GM19193 (cell line): ENCODE measurements at regions not wholly inside any gene's neighbourhood (a gene's known extent, or its start where the extent isn't known, plus 50 kb on each side); places are given as distances from the start of the nearest gene placed in this dataset.

Experiments used
- POLR2A ChIP-seq: IDR thresholded peaks from 4 replicates; pipeline ENCODE4 v1.6.1; 2011; ENCODE audit not compliant: insufficient read depth, insufficient read length; ENCODE audit errors: extremely low read depth

DNA sequence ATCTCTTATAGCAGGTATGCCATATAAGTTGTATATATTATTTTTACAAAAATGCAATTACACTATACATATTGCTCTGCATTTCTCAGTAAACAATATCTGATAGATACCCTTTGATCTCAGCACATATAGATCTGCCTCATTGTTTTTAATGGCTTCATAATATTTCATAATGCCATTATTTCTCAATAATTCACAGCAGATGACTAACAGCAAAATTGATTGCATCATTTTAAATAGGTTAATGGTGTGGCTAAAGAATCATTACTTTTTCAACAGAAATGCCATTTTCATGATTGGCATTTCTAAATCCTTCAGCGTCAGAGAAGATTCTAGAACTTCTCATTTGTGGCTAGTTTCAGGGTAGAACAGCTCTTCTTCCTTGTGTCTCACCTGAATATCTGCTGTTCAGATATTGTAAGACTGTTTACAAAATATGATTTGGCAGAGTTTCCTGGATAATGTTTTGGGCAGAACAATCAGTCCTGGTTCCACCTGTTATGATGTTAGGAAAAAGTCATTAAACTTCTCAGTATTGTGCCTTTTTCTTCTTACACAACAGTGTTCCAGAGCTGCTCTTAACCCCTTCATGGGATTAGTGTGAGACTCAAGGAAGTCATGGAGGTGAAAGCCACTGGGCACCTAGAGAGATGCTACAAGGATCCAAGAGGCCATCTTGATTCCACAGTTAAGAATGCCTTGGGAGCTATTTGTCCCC, 397.6 kb upstream of the THBS1 start:
- no peak for TF ChIP-seq POLR2A

DNA sequence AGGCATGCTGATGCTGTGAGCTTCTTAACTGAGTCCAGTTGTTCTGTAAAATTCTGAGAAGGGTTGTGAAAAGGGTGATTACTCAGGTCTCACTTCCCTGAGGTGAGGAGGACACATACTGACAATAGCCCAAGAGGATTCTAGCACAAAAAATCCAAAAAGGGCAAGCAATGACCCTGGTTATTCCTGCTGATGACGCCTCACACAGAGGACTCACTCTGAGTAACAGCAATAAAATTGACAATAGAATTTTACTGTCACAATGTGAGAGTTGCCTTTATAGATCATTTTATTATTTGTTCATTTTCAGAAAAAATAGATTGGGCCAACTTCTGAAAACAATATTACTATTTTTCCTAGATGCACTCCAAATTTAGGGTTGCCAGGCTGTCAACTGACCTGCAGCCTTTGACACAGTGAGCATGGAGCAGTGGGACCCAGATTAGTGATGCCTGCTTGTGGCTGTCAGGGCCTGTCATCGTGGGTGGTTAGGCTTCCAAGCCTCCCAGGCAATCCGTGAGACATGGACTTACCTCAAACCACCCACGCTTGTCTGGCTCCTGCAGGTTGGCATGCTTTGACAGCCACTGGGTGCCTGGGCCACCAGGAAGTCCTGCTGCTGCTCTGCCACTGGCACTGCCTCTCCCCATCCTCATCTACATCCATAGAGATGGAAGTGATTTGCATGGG, 396.0 kb upstream of the THBS1 start:
- TF ChIP-seq POLR2A: no peak

DNA sequence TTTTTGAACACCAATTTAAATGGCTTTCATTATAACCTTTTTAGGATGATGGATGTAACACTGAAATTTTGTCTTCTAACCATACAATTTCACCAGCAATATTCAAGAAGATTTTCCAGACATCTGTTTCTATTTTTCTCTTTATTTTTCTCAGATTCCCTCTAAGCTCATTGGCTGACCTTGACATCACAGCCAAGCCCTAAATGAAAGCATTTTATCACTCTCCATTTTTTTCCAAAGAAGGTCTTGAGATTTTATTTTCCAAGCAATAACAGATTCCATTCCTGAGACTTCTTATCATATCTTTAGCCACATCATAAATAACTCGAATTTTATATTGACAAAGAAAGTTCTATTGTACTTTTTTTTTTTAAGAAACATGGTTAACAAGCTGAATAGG, 392.6 kb upstream of the THBS1 start:
- no peak for TF ChIP-seq POLR2A

DNA sequence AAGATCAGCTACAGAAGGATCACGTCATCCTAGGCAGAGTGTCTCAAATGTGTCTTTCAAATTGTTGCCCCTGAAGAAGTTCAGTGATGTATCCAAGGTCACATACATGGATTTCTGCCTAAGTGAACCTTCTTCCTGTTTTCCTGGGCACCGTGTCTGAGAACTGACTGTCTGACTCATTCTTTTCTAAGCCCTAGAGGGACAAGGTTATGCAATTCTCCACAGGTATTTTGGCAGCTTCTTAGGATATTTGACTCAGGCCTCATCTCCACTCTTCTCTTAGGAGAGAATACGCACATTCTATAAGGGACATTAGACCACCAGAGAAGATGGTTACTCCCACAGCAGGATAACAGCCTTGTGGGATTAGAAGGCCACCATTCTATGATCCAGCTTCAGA, 391.9 kb upstream of the THBS1 start:
- no peak for TF ChIP-seq POLR2A

DNA sequence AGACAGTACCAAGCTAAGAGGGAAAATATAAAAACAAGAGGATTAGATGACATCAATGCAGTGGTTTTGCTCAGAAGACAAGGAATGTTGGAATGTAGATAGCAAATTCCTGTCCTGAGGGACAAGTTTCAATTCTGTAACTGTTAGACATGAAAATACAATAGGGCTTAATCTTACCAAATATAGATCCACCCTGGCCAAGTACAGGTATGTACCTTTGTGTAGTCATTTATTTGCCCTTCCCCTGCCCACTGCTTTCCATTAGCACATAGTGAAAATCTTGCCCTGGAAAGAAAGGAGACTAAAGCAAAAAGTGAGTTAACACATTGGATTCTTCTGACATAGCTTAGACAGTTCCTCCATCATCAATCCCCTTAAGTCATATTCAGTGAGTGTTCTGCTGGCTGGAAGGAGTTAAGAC, 389.0 kb upstream of the THBS1 start:
- TF ChIP-seq POLR2A: no peak

DNA sequence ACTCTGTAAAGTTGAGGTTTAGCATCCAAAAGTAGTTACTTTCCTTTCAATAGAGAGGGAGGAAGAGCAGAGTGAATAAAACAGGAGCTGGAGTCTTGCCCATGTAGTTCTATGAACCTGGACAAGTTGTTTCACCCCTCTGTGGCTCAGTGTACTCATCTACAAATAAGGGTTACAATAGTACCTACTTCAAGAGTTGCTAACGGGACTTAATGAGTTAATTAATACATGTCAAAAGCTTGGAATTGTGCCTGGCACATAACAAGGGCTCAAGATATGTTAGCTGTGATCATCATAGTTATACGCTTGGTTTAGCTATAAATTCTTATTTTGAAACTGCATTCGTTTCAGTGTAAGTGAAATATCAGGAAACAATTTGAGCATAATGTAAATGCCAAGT, 388.5 kb upstream of the THBS1 start:
- no peak for TF ChIP-seq POLR2A

DNA sequence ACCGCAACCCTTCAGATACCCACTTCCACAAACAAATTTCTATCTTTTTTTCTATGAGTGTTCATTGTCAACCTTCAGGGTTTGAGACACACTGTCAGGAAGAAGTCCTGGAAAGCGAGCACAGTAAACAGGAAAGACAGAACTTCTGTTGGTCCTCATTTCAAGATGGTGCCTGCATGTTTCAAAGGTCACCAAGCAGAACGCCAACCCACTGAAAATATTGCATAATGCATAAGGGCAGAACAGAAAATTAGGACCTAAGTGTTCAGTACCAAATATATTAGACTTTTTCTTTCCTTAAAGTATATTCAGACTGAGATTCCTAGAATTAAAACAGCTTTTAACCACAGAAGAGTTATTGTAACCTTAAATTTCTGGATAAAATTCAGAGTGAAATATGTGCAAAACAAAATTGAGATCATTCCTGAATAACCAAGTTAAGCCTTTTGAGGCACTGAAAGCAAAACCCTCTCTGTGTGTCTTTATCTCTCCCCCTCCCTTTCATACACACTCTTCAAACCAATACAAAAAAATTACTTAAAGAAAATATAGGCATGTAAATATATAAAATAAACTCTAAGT, 387.8 kb upstream of the THBS1 start:
- TF ChIP-seq POLR2A: no peak

DNA sequence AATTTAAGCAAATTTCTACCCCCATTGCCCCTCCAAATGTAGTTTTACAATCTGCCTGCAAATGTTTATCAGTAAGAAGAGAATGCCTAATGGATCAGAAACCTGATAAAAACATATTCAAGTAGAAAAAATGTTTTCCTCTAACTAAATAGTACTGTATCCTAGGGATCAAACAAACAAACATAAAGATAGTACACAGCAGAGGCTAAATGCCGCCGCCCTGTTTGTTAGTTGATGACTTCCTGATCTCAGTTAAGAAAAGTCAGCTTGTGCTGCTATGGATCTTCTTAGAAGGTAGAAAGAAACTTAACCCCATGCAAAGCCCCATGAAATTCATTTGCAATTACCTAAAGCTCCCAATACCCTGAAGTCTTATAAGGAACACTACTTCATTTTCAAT, 387.3 kb upstream of the THBS1 start:
- no peak for TF ChIP-seq POLR2A

DNA sequence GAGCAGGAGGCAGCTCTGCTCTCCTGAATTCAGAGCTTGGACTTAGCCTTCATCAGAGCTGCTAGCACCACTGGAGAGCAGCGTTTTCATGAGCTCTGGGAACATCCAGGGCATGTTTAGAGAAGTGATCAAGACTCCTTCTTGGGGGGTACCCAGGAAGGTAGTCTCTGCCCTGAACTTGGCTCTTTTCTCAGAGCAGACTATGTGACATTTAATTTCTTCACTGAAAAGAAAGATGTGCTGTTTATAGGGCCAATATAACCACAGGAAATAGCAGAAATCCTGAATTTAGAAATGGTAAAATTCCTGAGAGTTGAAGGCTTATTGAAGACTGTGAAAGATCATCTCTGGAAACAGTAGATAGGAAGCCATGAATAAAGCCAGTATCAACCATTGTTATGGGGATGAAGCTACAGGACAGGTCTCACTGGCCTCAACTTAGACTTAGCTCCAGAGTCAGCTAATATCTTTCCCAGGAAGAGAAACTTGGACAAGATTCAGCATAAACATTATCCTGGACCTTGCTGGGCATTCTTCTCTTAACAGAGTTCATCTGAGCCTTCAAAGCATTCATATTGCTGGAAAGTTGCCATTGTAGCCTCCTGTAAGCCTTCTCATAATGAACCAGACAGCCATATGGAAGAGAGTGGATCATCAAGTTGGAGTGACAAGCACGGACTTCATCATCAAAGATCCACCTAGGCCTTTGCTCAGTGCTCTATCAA, 386.6 kb upstream of the THBS1 start:
- no peak for TF ChIP-seq POLR2A

DNA sequence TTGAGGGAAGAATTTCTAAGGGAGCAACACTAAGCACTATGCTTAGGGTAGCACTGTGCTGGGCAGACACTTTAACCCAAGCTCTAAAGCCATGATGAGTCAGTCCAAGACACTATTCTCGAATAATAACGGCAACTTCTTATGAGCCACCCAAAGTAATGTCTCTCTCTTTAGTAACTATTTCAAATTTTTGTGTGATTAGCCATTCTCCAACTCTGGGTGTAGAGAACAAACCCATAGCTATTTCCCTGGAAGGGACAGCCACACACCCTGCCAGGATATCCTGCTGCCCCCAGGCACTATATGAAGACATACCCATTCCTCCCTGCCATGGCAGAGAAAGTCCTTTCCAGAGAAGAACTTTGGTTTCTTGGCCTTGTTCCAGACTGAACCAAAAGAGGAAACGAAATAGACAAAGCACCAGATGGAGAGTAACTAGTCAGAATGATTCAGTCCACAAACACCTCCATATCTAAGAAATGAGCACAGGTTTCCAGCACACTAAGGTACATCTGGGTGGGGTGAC, 384.9 kb upstream of the THBS1 start:
- no peak for TF ChIP-seq POLR2A

DNA sequence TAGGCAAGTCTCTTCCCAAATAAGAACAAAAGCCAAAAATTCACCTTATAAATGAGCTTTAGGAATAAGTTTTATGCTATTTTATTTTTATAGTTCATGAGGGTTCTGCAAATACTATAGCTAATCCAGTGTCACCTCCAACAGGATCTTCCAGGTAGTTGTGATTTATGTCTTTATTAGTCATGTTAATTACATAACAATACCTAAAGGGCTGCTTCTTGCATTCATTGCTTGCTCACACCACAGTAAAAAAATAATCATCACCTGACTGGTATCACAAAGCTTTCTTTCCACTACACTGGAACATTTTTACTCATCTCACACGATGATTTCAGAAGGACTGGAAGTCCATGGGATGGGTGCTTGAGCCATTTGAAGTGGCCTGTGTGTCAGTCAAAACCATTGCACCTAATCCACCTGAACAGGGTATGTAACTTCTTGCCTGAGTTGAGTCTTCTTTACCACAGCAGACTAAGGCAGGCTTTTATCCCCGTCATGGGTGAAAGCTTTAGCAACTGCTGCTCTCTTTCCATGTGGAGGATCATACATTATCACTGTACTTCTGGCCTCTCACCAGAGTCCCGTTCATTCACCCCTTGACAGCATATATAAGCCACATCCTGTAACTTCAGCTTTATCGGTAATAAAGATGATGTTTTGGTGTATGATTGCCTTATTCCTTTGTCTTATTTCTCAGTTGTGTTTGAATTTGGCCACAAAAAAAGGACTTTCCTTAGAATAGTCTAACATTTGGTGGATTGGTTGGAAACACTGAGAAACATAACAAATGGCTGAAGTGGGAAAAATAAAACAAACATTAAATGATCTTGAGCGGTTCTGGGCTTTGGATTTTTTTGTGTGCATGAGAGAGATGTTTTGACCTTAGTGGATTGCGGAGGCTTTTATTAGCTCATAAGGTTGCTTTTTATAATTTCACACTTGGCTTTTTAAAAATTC, 382.6 kb upstream of the THBS1 start:
- TF ChIP-seq POLR2A: no peak

DNA sequence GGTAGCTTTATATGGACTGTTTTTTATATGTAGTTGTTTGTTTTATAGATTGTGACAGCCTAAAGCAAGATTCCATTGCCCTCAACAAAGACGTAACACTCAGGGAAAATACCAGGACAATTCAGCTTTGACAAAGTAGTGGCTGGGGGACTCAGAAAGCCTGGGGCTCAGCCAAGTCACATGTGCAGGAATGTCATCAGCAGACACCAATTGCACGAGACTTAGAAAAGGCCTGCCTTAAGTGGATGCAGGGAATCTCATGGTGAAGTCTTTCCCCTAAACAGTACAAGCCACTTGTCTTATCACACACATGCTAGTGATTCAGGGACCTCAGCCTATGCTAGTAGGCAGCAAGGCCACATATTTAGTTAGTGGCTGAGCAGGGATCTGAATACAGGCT, 381.8 kb upstream of the THBS1 start:
- TF ChIP-seq POLR2A: no peak

DNA sequence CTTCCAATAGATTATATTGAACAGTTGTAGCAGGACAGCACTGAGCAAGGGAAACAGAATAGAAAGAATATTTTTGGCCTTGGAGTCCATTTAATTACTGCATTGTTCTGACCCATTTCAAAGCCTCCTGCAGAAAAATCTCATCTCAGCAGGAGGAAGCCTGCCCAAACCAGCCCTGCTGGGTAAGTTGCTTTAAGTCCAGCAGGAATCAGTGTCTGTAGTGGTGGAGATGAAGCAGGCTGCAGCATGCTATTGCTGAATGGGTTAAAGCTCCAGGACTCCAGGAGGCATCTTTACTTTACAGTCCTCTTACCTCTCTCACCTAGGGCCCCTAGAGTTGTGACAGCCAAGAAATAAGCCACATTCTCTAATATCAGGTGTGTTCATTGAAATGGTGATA, 380.3 kb upstream of the THBS1 start:
- TF ChIP-seq POLR2A: no peak

DNA sequence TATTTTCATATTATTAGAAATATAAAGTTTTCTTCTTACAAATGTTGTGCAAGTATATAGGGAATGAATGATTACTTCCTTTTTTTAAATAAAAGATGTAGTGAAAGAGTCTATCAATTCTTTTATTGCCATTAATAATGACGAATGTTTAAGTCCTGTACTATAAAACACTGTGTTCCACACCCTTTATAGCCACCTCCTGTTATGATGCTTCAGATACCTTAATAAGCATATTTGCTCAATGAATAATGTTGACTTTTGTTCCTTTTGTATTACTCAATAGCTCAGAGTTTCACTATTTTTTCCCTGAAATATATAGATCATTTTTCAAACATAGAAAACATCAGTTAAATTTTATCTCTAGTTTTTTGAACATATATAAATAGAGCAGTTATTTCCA, 378.2 kb upstream of the THBS1 start:
- no peak for TF ChIP-seq POLR2A

DNA sequence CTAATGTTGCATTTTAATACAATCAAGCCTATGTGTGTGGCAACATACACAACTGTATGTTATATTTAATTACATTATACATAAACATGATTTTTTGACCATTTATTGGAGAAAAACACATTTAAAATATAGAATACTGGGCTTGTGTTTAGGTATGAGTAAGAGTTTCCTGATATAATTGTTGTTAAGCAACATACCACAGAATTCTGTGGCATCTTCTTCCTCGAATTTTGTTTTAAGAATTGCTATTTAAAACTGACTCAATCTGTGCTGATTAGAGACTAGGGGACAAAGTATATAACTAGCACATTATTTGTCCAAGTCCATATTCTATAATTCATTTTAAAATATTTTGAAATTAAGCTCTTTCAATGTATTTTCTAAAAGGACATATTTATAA, 376.8 kb upstream of the THBS1 start:
- no peak for TF ChIP-seq POLR2A

DNA sequence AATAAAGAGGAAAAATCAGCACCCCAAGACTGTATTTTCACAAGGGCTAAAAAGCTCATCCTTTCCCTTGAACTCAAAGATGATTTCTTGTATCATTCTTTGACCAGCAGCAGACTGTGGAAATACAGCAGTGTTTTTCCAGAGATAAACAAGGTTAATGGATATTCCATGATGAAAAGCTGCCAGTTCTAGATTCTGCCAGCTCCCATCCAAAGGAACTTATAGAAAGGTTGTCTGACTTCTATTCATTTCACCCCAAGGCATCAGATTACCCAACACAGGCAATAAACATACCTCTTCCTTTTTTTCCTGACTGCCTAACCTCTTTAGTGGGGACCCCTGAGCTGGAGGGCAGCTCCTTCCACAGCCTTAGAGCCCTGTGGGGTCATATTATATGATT, 375.8 kb upstream of the THBS1 start:
- TF ChIP-seq POLR2A: no peak
